ENCODE measurements at regions not wholly inside any gene's neighbourhood (a gene's known extent, or its start where the extent isn't known, plus 50 kb on each side); places are given as distances from the start of the nearest gene placed in this dataset.
"Not testable (repeated sequence)": the region's sequence is repeated elsewhere in the genome, so short reads cannot be mapped to it uniquely, and the experiment has no call there.

DNA sequence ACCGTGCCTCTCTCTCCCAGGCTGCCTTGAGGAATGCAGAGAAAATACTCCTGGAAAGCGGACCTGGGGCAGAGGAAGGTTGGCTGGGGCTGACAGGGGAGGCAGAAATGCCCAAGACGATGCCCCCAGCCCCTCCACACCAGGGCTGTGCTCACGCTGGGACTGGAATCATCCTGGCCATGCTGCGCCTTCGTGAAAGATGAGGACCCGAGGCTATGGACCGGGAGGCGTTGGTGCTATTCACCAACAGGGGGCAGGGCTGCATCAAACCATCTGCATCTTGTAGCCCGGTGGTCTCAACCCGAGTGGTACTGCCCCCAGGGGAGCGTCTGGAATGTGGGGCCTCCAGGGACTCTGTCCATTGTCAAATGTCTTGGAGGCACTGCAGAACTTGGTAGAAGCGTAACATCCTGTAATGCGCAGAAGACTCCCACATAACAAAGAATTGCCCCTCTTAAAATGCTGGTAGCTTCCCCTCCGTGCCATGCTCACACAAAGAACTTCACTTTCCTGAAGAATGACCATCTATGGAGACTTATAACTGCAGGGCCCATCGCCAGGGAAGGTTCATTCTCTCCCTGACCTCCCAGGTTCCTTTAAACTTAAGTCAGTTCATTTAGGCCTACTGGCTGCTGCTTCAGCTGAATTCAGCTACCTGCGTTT, 251.2 kb downstream of the RRAGC start:
- DNase-seq, result no peak

- no peak for DNase-seq
Measured at GRCh38 chr1:38607526-38607925, 252.0 kb downstream of the RRAGC start.

DNA sequence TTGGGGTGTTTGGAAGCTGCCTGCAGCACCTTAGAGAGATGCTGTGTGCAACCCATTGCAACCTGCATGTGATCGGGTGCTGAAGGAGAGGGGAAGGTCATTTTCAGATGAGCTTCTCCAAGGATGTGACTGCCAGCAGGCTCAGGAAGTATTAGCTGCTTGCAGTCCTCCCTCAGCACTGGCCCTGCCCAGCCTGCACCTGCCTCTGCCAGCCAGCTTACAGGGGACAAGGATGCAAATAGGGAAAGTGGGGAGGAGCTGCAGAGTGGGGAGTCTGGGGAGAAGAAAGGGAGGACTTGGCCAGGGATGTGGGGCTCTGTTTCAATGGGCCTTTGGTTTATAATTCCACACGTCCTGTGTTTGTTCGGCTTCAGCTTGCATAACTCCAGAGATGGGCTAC, 254.5 kb downstream of the RRAGC start:
- no peak for DNase-seq

- DNase-seq, result no peak
Measured at GRCh38 chr1:38603907-38604306, 255.7 kb downstream of the RRAGC start.

DNA sequence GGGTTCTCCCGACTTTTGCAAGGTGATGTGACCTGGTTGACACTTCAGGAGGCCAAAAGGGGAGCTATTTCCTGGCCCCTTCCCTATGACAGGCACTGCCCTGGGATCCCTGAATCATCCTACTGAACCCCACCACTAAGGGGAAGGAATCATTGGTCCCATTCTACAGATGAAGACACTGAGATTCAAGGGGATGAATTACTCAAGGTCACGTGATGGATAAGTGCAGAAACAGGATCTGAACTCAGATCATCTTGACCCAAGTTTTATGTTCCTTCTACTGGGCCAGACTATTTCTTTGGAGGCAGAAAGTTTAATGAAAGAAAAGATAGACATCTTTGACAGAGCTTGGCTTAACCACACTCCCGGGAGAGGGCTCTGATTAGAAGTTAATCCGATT, 258.7 kb downstream of the RRAGC start:
- no peak for DNase-seq

DNA sequence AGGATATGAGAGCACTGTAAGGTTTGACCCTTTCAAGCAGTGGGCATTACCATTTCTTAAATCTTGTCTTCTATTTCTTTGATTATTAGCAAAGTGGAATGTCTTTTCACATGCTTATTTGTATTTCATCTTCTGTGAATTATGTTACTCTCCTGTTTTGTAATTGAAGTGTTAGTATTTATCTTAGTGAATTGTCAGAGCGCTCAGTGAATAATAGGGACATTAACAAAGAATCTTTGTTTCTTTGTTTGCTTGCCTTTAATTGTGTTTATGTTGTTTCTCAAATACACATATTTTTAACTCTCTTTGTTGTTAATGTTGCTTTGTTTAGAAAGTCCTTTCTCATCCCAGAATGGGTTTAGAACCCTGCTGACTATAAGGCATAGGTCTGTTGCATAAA, 259.3 kb downstream of the RRAGC start:
- no peak for DNase-seq

DNA sequence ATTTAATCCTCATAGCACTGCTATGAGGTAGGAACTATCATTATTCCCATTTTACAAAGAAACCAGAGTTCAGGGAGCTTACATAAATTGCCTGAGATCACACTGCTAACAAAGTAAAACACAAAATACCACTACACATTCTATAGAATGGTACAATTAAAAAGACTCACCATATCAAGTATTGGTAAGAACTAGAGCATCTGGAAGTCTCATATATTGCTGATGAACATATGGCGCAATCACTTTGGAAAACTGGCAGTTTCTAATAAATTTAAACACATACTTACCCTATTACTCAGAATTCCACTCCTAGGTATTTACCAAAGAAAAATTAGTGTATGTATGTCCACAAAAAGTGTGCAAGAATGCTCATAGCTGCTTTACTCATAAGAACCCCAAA, 261.5 kb downstream of the RRAGC start:
- DNase-seq, result no peak

GRCh38 chr1:38589036-38589435, 270.5 kb downstream of the RRAGC start:
- DNase-seq, result no peak

GRCh38 chr1:38587766-38588165, 271.8 kb downstream of the RRAGC start:
- DNase-seq, result no peak

DNA sequence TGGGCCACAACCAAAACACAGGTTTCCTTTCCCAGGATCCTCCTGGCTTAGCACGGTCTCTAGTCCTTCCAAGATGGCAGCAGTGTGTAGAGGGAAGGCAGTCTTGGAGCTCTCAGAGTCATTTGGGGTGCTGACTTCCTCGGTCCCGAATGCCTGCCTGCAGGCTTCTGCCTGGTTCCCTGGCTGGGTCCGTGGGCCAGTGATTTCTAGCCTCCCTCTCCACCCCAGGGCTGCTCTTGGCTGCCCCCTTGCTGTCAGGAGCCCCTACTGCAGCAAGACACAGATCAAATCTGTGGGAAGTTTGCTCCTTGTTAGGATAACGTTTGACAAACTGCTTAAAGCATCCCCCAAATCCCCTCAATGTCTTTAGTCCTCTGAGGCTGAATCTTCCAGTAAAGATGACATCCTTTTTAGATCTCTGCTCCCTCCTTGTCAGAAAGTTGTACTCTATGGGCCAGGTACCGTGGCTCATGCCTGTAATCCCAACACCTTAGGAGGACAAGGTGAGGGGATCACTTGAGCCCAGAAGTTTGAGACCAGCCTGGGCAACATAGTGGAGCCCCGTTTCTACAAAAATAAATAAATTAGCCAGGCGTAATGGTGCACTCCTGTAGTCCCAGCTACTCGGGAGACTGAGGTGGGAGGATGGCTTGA, 272.5 kb downstream of the RRAGC start:
- DNase-seq, result no peak

DNA sequence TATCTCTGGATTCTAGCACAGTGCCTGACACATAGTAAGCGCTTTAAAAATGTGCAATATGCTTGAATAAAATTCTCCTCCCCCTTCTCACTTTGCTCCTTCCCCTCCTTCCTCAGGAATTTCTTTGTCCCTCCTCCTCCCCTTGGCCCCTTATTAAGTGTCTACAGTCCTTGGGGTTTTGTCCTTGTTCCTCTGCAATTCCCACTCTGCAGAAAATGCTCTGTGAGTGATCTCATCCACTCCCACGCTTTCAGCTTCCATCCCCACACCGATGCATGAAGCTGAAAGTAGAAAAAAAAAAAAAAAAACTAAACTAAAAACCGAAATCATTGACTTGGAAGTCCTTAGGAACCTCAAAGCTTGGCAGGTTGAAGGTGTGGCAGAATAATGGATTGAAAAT, 273.6 kb downstream of the RRAGC start:
- DNase-seq, result no peak

DNA sequence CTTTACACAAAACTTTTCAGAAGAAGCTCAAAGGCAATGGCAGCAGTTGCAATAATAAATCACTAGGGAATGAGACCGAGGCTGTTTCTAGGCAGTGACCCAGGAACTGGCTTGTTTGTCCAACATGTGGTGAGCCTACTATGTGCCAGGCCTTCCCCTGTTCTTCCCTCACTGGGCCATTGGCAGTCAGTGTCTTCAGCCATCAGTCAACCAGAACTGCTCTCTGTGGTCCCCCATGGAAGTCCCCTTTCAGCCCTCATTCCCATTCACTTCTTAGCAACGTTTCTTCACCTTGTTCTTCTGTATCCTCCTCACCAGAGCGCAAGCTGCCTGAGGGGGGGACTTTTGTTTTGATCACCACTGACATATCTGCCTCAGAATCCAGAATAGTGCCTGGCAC, 274.1 kb downstream of the RRAGC start:
- no peak for DNase-seq

DNA sequence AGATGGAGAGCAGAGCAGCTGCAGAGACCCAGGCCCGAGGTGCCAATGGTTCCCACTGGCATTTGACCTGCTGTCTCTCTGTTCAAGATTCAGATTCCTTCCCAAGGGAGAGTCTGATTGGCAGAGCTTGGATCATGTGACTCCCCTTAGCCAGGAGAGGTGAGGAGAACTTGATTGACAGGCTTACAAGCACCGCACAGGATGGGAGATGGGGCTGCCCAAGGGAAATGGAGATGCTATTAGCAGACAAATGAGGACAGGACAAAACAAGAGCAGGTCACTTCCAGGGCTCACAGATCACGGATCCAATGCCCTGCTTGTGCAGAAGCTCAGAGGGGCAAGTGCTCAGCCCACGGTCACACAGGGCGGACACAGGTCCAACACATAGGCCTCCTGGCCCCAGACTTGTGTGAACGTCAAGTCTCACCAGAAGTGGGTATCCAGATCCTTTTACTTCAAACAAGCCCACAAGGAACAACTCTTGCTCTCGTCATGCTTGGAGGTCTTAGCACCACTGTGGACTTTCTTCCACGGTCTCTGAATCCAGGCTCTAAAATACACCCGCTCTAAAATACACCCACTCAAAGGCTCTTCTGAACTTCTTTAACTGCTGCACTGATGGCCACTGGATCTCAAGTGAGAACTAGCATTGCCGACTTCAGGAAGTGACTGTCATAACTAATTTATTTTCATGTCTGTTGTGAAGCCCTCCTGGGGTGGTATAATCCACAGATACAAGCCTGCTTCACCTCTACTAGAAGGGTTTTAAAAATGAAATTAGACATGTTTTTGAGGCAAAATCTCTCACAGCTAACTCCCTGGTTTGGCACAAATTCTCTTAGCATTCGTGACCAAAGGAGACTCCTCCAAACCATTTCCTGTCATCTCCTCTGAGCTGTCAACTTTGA, 274.9 kb downstream of the RRAGC start:
- DNase-seq, result no peak

DNA sequence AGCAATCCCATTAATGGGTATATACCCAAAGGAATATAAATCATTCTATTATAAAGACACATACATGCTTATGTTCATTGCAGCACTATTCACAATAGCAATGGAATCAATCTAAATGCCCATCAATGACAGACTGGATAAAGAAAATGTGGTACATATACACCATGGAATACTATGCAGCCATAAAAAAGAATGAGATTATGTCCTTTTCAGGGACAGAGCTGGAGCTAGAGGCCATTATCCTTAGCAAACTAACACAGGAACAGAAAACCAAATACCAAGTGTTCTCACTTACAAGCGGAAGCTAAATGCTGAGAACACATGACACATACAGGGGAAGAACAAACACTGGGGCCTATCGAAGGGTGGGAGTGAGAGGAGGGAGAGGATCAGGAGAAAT, 276.3 kb downstream of the RRAGC start:
- not testable (repeated sequence) for DNase-seq

GRCh38 chr1:38581396-38581795, 278.2 kb downstream of the RRAGC start:
- no peak for DNase-seq

DNA sequence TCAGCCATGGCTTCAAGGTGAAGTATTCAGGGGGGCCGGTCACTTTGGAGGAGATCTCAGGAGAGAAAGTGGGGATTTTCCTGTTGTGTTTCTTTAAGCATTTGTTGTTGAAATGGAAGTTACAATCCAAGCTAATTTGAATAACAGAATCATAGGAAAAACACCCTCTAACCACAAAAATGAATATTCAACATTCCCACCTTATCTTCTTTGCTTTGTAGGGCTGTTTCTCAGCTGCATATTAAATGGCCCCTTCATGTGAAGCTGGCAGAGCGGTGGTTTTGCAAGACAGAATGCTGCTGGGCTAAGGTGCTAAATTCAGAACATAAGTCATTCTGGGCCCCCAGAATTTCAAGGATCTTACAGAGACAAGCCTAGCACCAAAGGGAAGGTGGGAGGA, 279.0 kb downstream of the RRAGC start:
- DNase-seq, result no peak

- DNase-seq, result no peak
Measured at GRCh38 chr1:38579056-38579455, 280.5 kb downstream of the RRAGC start.

DNA sequence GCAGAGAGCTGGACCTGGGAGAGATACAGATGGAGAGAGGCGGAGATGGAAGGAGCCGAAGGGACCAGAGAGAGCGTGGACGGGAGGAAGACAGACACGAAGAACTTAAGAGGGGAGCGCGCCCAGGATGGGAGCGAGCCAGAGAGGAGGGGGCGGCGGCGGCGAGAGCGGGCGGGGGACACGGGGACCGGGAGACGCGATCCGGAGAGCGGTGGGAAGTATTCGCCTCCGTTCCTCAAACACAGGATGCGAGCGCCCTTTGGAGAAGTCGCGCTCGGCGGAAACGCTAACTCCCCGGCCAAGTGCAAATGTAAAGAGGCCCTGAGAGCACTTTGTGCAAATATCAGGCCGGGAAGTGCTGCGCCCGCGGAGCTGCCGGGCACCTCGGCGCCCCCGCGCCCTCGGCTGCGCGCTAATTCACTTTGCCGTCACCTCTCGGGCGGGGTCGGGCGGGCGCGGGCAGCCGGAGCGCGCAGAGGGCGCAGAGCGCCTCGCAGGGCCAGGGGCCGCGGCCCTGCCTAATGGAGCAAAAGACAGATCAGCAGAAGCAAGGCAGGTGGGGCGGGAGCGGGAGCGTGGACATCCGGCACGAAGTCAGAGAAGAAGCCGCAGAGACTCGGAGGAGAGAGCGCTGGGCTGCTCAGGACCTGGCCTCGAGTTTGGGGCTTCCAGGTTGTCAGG, 281.2 kb downstream of the RRAGC start:
- no peak for DNase-seq

- DNase-seq, result no peak
Measured at GRCh38 chr1:38577937-38578270, 281.7 kb downstream of the RRAGC start.

GRCh38 chr1:38577385-38577784, 282.2 kb downstream of the RRAGC start:
- DNase-seq, result no peak

GRCh38 chr1:38576241-38576640, 283.3 kb downstream of the RRAGC start:
- no peak for DNase-seq

DNA sequence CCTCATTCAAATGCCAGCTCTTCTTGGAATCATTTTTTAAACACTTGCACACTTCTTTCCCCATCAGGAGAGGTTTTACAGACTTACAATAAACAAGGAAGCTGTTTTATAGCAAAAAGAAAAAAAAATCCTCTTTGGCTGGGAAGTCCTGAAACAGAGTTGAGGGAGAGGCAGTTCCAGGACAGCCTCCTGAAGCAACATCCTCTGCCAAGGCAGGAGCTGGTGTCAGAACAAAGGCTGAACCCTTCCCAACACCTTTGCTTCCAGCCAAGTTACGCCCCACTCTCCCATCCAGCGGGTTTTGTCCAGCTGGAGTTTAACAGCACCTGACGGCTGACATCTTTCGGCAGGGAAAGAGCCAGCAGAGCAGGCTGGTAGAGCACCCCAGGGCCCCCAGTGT, 287.8 kb downstream of the RRAGC start:
- DNase-seq, result no peak

GRCh38 chr1:38570657-38570975, 289.0 kb downstream of the RRAGC start:
- DNase-seq, result no peak
